HG03196 (cell line): ENCODE measurements at regions not wholly inside any gene's neighbourhood (a gene's known extent, or its start where the extent isn't known, plus 50 kb on each side); places are given as distances from the start of the nearest gene placed in this dataset.

ENCODE experiments used
- ATAC-seq: cut with Tn5 transposase; IDR thresholded peaks from one replicate; pipeline ENCODE4 v1.9.1; 2021; ENCODE audit not compliant: unreplicated experiment

DNA sequence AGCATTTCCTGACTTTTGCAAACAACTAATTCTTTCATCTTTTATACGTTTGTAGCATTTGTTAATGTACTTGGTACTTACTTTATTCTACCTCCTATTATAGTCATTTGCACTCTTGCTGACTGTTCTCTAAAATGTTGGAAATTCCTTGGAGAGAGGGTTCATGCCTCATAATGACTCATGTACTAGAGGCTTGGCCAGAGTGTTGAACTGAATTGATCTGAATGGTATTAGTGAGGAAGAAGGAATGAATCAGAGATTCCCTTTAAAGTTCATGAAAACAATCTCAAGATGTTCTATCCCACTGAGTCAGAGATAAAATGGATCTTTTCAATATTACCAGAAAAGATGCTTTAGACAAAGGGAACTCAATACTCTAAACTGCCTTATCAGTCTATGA lies 383.4 kb downstream of the SEC16B start:
- ATAC-seq, result no peak

DNA sequence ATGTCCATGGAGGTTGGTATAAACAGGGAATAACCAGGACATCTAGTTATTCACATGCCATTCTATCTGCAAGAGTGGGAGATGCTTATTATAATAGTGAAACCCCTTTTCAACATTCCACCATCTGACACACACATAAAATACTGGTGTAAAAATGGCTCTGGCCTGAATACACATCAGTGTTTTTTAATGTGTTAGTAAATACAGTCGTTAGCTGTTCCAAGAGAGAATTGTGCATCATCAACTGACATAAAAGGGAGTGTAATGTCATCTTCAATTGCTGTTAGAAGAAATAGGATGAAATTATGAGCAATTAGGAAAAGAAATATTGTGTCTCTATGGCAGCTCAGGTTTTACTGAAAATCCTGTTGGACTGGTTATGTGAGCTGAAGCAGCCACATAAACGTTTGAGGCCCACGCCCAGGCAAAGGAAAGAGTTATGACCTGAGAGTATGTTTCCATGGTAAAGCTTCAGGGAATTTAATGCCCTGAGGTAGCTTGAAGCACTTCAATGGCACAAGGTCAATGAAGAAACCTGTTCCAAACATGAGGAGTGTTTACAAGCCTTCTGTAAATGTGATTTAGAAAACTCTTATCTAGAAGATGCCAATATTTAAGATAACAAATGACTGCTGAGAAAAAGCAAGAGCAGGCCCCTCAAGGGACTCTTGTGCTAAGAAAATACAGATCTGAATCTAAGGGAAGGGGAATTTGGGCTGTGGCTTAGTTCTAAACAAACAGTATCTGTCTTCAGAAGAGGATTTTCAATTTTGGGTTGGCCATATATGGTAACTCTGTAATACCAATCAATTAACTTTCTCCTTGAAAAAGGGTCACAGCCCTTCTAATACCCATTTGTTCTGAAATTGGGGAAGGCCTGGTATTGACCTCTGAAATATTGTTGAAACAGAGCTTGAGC lies 384.3 kb downstream of the SEC16B start:
- ATAC-seq, result no peak

DNA sequence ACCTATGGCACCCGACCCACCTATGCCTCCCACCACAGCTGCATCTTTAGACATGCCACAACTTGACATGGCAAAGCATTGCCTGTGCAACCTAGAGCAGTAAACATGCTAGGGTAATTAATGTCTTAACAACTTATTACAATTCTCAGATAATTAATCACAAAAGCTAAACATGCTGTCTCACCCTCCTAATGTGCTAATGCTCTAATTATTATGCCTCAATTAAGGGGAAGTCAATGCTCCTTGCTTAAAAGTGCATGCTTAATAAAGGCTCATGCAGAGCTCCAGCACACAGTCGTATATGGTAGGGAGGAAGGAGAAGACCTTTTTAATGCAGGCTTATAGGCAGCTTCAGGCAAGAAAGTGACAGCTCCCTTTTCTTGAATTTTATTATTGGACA lies 396.0 kb downstream of the SEC16B start:
- no peak for ATAC-seq

DNA sequence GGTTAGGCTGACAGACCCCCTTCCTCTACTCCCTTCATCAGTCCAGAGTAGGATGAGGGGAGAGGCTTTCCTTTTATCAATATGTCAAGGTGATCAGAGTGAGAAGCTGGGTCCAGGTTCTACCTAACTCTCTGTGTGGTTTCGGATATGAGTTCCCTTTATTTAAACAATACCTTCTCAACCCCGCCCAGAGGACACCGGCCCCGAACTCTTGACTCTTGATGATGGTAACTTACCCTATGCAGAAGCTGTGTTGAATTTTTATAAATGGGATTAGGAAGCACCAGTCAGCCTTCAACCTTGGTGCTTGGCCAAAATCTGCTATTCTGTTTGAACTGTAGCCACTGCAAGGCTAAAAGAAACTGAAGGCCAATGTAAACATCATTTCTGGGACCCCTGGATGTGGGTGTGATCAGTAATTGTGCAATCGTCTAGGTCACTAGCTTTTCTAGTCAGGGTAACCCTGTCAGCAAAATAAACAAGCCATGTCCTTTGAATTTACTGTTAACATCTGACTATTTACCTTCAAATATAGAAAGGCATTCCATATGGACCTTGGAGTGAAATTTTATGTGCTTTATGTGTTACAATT lies 398.3 kb downstream of the SEC16B start:
- no peak for ATAC-seq

DNA sequence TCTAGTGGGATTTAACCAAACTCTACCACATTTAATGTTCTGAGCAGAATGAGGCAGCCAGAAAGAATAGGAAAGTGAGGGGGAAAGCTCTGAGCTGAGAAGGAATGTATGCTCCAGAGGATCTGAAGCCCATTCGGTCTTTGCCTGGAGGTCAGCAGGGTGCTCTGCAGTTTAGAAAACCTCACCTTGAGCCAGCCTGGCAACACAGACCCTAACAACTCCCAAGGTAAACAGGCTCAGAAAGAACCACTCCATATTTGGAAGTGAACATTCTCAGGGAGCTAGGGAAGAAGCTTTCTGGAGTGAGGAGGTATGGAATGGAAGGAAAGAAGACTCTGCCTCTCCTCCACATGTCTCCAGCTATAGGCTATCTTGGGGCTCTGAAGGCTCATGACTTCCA lies 398.8 kb downstream of the SEC16B start:
- no peak for ATAC-seq

DNA sequence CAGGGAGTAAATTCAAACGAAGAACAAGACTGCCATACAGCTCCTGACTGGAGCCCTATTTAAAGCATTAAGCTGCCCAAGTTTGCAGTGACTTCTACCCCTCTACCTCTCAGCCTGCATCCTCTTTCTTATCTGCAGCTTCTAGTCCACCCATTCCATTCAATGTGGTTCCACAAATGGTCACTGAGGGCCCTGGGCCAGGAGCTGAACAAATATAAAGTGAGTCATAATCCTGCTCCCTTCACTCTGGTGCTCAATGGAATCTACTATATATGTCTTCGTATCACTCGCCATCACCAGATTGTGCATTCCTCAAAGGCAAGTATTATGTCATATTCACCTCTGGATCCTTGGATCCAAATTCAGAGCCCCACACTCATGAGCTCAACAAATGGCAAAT lies 398.7 kb downstream of the BRINP2 start:
- no peak for ATAC-seq

DNA sequence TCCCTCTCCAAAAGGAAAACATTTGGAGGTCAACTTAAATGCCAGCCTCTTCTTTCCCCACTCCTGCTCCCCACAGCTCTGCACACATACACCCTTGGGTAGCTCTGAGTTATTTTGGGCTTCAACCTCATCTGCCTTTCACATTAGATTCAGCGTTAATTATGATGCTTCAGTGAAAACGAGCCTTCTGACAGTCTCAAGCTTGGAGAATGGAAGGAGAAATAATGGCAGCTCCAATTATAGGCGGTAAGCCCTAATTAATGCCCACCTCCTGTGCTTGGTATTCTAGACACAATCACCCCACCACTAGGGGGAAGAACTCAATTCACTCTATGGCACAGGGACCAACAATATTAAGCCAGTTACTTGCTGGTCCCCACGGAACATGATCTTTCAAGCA lies 397.9 kb downstream of the BRINP2 start:
- ATAC-seq, result no peak

DNA sequence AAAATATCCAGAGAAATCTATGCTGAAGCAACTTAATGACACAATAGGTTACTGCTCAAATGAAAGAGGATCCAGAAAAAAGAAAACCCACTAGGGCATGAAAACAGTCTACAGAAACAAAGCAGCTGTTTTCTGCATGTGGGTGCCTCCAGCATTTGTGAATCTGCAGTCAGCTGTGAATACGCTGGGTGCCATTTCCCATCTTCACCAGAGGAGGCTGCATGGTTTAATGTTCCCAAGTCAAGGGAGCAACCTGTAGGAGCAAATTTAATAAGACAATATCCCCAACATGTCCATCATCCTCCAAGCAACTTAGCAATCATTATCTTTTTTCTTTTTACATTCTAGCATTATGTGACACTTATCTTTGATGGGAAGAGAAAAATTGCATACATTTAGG lies 396.6 kb downstream of the BRINP2 start:
- ATAC-seq, result no peak

DNA sequence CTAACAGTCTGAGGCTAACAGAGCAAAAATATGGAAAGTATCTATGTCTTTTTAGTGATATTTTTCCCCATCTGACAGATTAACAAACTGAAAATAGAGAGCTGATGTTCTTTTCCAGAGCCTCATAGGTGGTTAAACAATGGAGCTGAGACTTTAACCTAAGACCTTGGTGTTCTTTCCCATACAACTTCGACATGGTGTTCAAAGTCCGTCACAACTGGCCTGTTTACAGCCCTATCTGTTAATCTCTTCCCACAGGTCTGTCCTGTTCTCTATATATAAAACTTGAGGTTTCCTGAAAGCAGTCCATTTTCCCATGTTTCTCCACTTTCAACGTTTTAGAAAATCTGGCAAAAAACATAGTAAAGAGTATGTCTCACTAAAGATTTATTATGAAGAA lies 395.7 kb downstream of the BRINP2 start:
- no peak for ATAC-seq

DNA sequence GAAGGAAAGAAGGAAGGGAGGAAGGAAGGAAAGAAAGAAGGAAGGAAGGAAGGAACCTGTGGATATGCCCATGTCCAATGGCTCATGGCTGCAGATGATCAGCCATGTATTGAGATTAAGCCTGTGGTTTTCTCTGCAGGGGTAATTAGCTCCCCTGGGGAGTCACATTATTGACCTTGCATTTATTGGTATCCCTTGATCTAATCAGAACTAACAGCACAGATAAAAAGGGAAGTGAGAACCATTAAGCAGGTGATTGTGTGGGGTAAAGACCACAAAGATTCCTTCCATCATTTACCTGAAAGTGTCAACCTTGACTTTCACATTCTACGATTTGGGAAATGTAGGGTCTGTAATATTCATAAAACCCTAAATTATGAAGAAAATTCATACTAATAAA lies 390.7 kb downstream of the BRINP2 start:
- ATAC-seq, result no peak

DNA sequence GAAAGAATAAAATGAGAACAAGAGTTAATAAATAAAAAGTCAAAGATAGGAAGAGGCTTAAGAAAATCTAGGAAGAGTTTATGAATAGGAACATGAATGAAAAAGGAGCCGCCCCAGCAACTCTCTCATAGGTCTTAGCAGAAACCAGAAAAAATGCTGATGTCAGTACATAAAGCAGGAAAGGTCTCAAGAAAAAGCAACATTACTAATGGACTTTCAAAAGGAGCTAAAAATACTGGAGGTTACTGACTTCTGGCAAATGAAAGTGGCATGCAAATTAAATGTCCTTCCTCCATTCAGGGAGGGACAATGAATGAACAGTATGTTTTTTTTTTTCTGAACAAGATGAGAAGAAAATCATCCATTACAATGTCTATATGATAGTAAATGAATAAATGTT lies 387.6 kb downstream of the BRINP2 start:
- ATAC-seq, result no peak

DNA sequence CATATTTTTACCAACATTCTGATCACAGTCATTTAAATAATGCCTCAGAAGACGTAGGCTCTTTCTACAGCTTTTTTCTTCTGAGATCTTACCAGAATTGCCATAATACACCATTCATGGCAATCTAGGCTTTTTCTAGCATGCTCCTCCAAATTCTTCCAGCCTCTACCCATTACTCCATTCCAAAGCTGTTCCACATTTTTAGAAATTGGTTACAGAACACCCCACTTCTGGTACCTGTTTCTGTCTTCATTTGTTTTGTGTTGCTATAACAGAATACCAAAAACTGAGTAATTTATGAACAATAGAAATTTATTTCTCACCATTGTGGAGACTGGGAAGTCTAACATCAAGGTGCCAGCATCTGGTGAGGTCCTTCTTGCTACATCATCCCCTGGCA lies 385.4 kb downstream of the BRINP2 start:
- no peak for ATAC-seq

DNA sequence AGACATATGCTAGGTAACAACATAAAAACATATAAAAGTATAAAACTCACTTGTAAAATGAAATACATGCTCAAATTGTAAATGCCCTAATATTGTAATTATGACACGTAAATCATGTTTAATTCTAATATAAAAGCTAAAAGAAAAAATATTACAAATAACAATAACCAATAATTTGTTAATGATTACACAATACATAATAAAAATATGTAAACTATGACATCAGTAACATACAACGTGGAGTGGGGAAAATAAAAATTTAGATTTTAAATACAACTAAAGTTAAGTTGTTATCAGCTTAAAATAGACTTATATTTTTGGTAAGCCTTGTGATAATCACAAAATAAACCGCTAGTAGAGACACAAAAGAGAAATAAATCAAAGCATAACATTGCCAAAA lies 376.4 kb downstream of the BRINP2 start:
- no peak for ATAC-seq

DNA sequence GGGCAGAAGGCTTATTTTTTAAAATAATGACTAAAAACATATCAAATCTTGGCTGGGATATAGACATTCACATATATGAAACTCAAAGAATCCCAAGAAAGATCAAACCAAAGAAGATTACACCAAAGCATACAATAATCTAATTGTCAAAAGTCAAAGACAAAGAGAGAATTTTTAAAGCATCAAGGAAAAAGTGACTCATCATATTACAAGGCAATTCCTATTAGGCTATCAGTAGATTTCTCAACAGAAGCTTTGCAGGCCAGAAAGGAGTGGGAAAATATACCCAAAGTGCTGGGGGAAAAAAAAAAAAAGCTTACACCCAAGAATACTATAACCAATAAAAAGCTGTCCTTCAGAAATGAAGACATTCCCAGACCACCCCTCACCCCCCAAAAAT lies 375.6 kb downstream of the BRINP2 start:
- ATAC-seq, result no peak

DNA sequence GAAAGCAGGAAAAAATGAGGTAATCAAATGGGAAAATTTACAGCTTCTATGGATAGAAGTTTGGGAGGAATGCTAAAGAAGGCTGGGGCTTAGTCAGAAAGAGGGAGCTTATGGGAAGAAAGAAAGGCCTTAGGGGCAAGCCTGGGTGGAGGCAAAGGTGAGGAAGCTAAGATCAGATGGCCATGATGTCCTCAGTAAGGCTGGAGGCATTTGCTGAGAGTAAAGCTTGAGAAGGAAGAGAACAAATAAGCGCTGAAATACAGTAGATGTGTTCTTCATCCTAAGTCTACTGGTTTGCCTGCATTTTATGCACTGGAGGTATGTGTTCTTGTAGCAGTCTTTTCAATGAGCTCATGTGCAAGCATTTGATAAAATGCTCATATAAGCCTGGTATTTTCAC lies 355.4 kb downstream of the BRINP2 start:
- ATAC-seq, result no peak

DNA sequence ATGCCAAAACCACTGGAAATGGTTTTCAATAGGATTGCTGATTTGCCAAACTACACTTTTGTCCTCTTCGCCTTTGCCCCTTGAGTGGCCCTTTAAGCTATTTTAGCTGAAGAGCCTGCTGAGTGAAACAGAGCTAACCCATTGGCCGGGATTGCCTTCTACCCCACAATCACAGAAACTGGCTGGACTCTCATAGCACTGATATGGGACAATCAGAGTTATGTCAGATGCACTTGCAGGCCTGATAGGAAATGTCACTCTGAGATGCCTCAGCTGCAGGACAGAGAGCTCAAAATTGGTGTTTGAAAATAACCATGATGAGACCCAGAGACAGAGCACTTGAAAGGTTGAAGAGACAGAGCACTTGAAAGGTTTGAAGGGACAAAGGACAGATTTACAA lies 354.4 kb downstream of the BRINP2 start:
- no peak for ATAC-seq

DNA sequence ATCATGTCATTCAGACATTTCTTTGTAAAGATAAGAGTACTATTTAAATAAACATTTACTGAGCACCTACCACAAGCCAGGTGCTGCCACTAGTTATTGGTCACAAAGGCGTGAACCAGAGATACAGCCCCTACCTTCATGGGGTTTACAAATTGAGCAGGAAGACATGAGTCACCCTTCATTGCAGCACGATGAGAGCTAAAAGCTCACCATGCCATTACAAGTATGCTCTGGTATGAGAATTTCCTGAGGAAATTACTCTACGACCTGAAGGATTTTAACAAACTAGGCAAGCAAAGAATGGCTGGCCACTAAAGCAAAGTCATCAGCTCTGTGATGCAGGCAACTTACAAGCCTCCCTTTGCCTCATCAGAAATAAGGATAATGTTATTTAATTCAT lies 346.8 kb downstream of the BRINP2 start:
- no peak for ATAC-seq

DNA sequence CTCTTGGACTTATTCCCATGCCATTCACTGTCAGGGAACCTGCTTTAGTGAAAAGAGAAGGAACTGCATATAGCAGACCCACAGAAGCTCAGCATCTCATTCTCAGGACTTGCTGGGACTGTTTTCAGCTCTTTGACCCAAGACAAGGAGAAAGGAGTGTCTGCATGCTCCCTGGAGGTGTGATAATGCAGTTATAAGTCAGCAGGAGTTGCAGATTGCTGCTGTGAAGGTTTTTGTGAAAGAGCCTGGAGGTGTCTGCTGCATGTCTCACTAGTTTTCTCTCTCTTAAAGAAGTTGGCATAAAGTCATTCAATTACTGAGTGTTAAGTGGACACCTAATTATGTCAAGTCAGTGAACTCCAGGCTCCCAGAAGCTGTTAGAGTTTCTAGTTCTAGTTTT lies 343.4 kb downstream of the BRINP2 start:
- ATAC-seq, result no peak

DNA sequence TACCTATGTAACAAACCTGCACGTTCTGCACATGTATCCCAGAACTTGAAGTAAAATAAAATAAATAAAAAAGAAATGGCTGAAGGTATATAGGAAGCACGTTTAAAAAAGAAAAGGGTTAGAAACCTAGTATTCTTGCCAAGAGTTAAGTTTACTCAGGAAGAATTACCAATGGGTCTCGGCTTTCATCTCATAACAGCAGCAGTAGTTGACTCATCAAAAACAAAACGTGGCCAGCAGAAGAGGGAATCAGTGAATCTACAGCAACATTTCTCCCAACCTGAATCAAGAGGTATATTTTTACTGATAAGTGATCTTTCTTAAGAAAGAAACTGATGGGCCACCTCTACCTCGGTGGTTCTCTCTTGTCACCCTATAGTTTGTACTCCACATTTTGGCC lies 340.3 kb downstream of the BRINP2 start:
- no peak for ATAC-seq

DNA sequence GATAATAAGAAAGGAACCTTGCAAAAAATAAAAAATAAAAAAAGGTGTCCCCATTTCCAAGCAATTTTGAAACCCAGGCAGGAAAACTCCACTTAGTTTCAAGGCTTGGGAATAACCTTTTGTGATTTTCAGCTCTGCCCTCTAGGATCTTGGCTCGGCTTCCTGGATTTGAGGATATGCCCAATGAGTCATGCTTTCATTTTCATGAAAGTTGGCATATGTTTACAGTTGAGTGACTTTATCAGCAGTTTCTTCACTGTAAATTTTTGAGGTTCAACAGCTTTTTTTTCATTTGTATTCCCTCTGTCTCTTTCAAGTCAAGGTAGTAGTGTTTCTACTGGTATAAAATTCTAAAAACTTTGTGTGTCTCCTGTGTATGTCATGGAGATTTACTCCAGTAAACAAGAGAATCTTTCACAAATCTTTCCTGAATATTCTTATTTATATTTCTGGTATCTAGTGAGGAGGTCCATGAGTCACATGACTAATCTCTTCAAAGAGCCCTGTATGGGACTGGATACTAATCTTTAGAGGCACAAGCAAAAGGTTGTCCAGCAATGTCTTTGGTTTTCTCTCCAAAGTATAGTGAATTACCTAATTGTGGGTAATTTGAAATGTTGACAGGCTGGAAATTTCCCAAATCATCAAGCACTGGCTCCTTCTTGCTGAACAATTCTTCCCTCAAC lies 335.3 kb downstream of the BRINP2 start:
- no peak for ATAC-seq

DNA sequence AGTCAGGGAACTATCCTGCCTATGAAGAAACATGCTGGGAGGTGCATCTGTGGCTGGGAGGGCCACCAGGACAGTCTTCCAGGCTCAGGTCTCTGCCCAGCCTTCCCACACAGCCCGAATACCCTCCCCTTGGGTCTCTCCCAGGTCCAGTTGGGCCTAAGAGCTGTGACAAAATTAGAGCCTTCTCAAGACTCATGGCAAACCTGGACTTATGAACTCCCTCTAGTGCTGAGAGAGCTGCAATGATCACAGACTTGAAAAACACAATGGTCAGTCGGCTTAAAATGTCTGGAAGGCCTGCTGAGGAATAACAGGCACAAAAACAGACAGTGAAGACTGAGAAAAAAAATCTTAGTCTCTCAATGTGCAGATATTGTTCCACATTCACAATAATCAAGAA lies 325.1 kb downstream of the BRINP2 start:
- no peak for ATAC-seq

DNA sequence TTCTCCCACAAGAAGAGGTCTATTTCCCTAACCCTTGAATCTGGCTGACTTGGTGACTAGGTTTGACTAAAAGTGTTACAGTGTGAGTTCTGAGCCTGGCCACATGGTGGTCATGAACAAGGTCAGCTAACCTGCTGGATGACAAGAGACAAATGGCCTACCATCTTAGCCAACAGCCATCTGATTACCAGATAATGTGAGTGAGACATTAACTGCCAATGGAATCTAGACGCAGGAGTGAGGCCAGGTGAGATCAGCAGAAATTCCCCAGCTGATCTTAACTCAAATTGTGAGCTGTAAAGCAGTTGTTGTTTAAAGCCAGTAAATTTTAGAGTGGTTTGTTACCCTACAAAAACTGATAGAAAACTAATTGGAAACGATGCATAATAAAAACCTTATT lies 320.0 kb downstream of the BRINP2 start:
- no peak for ATAC-seq
